Right atrium auricular region (tissue), 2 donors: ENCODE measurements at regions not wholly inside any gene's neighbourhood (a gene's known extent, or its start where the extent isn't known, plus 50 kb on each side); places are given as distances from the start of the nearest gene placed in this dataset.

Source experiments
- DNase-seq: peaks from one replicate; pipeline ENCODE4 v3.0.0-alpha.2; 2019; ENCODE audit warnings: low spot score
- H3K27ac ChIP-seq, 2 donors: fragments of 200-600 bp; sonication (generic); 1 replicate in 1 of 2; 2 replicates in 1 of 2; pipeline ENCODE4 v1.5.1; 2016 to 2019
- H3K27me3 ChIP-seq, 2 donors: fragments of 200-600 bp; sonication (generic); one replicate each; pipeline versions ENCODE4 v1.5.1 to v1.6.0; 2017 to 2019
- H3K36me3 ChIP-seq: fragments of 200-600 bp; sonication (generic); one replicate; pipeline ENCODE4 v1.5.1; 2016
- H3K4me1 ChIP-seq, 2 donors: fragments of 200-600 bp; sonication (generic); one replicate each; pipeline versions ENCODE4 v1.5.1 to v1.6.0; 2017 to 2019
- H3K4me3 ChIP-seq, 2 donors: fragments of 200-600 bp; sonication (generic); 1 replicate in 1 of 2; 2 replicates in 1 of 2; pipeline ENCODE4 v1.5.1; 2017 to 2019; ENCODE audit warnings: mild to moderate bottlenecking in 1 of 2, moderate library complexity in 1 of 2
- H3K9me3 ChIP-seq, 2 donors: fragments of 200-600 bp; sonication (generic); one replicate each; pipeline ENCODE4 v1.5.1; 2019
- CTCF ChIP-seq, 2 donors: fragments of 200-600 bp; sonication (generic); IDR thresholded peaks; one replicate each; pipeline ENCODE4 v1.5.1; 2019; ENCODE audit warnings: antibody characterized with exemption in 2 of 2

DNA sequence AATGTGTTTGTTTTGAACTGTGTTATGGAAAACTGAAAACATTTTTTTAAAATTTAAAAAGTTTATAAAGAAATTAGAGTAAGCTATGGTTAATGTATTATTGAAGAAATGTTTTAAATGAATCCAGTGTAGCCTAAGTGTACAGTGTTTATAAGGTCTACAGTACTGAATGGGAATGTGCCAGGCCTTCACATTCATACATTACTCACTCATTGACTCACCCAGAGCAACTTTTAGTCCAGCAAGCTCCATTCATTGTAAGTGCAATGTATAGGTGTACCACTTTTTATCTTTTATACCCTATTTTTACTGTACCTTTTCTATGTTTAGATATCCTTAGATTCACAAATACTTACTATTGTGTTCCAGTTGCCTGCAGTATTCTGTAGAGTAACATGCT, 215.1 kb upstream of the THUMPD2 start:
- no peak for DNase-seq
- TF ChIP-seq CTCF (IDR thresholded peaks at IDR 0.05) = no peak
- Histone ChIP-seq H3K9me3 (no peaks in the 10 kb centered on the region), H3K4me3 (no peak overlapping the region), H3K4me1 (no peaks in the 10 kb centered on the region), H3K36me3 (no peaks in the 10 kb centered on the region), H3K27ac (no peak overlapping the region), H3K27me3 (no peaks in the 10 kb centered on the region)

- H3K27ac ChIP-seq = no peak overlapping the region
- DNase-seq = no peak
These were observed 212.2 kb upstream of the THUMPD2 start for GRCh38 chr2:39991298-39991697.

GRCh38 chr2:39990335-39990900, 211.4 kb upstream of the THUMPD2 start:
- Histone ChIP-seq H3K27me3 (no peaks in the 10 kb centered on the region), H3K36me3 (no peaks in the 10 kb centered on the region), H3K4me1 (no peaks in the 10 kb centered on the region), H3K9me3 (no peaks in the 10 kb centered on the region), H3K4me3 (no peak overlapping the region), H3K27ac (no peak overlapping the region)
- no peak for DNase-seq
- TF ChIP-seq CTCF (IDR thresholded peaks at IDR 0.05) = no peak

More at GRCh38 chr2:39991298-39991697, 212.2 kb upstream of the THUMPD2 start:
- no peak for TF ChIP-seq CTCF (IDR thresholded peaks at IDR 0.05)
- no peaks in the 10 kb centered on the region for H3K27me3 ChIP-seq
- H3K4me3 ChIP-seq = no peak overlapping the region
- H3K4me1 ChIP-seq = no peaks in the 10 kb centered on the region
- H3K9me3 ChIP-seq = no peaks in the 10 kb centered on the region
- no peaks in the 10 kb centered on the region for H3K36me3 ChIP-seq

DNA sequence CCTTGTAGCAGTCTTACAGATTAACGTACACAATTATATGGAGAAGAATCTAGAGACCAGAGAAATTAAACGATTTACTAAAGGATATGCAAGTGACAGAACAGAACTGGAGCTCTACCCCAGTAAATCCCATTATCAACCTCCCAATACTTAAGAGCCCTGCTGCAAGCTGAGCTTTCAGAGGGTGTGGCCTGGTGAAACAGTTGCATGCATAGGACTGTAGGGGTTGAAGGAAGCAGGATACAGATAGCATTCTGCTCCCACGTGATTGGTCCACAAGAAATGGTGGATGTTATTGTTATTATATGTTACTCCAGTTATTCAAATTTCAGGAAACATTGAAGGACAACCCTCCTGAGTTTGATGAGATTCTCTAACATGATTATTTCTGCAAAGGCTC, 210.8 kb upstream of the THUMPD2 start:
- no peaks in the 10 kb centered on the region for H3K36me3 ChIP-seq
- DNase-seq = no peak
- no peak for TF ChIP-seq CTCF (IDR thresholded peaks at IDR 0.05)

DNA sequence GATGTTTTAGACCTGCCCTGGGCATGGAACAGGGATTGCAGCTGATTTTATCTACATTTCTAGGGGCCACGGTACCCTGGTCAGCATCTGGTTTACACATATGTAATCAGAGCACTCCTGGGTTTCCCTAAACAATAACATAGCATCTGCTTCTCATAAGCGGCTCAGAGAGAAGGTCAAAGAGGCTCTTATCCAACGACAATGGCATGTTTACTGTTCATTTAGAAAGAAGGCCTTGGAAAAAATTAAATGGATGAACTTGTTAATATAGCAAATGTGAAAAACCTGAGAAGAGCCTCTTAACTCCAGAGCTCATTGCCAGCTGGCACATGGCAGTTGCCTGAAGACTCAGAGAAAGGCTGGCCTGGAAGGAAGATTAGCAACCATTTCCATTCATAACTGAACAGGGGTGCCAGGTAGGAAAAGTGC, 202.8 kb upstream of the THUMPD2 start:
- Histone ChIP-seq H3K4me3 (no peak overlapping the region), H3K27ac (no peak overlapping the region), H3K36me3 (no peaks in the 10 kb centered on the region), H3K27me3 (no peaks in the 10 kb centered on the region), H3K9me3 (no peaks in the 10 kb centered on the region), H3K4me1 (no peaks in the 10 kb centered on the region)
- no peak for TF ChIP-seq CTCF (IDR thresholded peaks at IDR 0.05)
- DNase-seq = no peak

More for the DNA sequence above, 210.8 kb upstream of the THUMPD2 start:
- no peaks in the 10 kb centered on the region for H3K27me3 ChIP-seq
- no peak overlapping the region for H3K4me3 ChIP-seq
- no peaks in the 10 kb centered on the region for H3K4me1 ChIP-seq
- no peaks in the 10 kb centered on the region for H3K9me3 ChIP-seq
- H3K27ac ChIP-seq = no peak overlapping the region

- TF ChIP-seq CTCF (IDR thresholded peaks at IDR 0.05) = no peak
- H3K4me1 ChIP-seq = no peaks in the 10 kb centered on the region
- DNase-seq = no peak
- H3K36me3 ChIP-seq = no peaks in the 10 kb centered on the region
- H3K27ac ChIP-seq = no peak overlapping the region
- no peaks in the 10 kb centered on the region for H3K27me3 ChIP-seq
- no peaks in the 10 kb centered on the region for H3K9me3 ChIP-seq
- H3K4me3 ChIP-seq = no peak overlapping the region
These were observed 196.5 kb upstream of the THUMPD2 start for GRCh38 chr2:39975476-39976020.
